ENCODE measurements at regions not wholly inside any gene's neighbourhood (a gene's known extent, or its start where the extent isn't known, plus 50 kb on each side); places are given as distances from the start of the nearest gene placed in this dataset.

- H4K8ac ChIP-seq (ENCODE audit: extremely low read depth, insufficient read depth, low read length): no peak overlapping the region
- H3K23ac ChIP-seq (ENCODE audit: insufficient read length): no peak overlapping the region
- POLR2A ChIA-PET (ENCODE audit: partially characterized antibody): interaction anchor here (0.6 kb wide), 1 partner anchor 108 kb away, joined by 3 read pairs; no protein-coding TSS in a partner anchor
- no peak overlapping the region for H2BK20ac ChIP-seq (ENCODE audit: low read length)
- H3K79me2 ChIP-seq (ENCODE audit: control insufficient read depth in 1 of 2, insufficient read depth in 2 of 2, low read length in 2 of 2): peaks cover 0 to 69% of the 10 kb centered on the region in 2 experiments; a peak in 3 of 4 replicates
- no peak overlapping the region for H2AK5ac ChIP-seq (ENCODE audit: low read depth, low read length)
- H3K4ac ChIP-seq (replicated peaks; ENCODE audit: insufficient read length, low read depth, low read length): no peak overlapping the region
- no peaks in the 10 kb centered on the region for H3K27me3 ChIP-seq (replicated peaks in 1 of 4; ENCODE audit: control insufficient read depth in 3 of 4, extremely low read depth in 1 of 4, insufficient read depth in 3 of 4, low read length in 3 of 4)
- no peak overlapping the region for H2BK15ac ChIP-seq (ENCODE audit: low read length)
- no peak overlapping the region for H3K9ac ChIP-seq (replicated peaks in 1 of 4; ENCODE audit: extremely low read depth in 1 of 4, low read depth in 3 of 4, low read length in 3 of 4)
- no peaks in the 10 kb centered on the region for H4K20me1 ChIP-seq (replicated peaks in 1 of 2; ENCODE audit: control insufficient read depth in 1 of 2, insufficient read depth in 2 of 2, low read length in 2 of 2)
- no peak overlapping the region for H4K5ac ChIP-seq (ENCODE audit: insufficient read length, low read depth, low read length)
- peaks cover 0 to 14% (median 7%) of the 10 kb centered on the region in 4 experiments; a peak in 3 of 7 replicates for H3K4me1 ChIP-seq (replicated peaks in 1 of 4; ENCODE audit: control insufficient read depth in 3 of 4, insufficient read depth in 4 of 4, low read length in 3 of 4)
- no peaks in the 10 kb centered on the region for H3K9me3 ChIP-seq (ENCODE audit: insufficient read depth in 2 of 2, low read depth in 1 of 2, low read length in 1 of 2)
- no peak overlapping the region for H3K56ac ChIP-seq (replicated peaks; ENCODE audit: insufficient read length, low read depth, low read length)
- TF ChIP-seq JUN (IDR thresholded peaks at IDR 0.05; ENCODE audit: low read depth, low read length) (no peak), TBP (IDR thresholded peaks at IDR 0.05; ENCODE audit: low read depth, low read length) (no peak)
- H3K36me3 ChIP-seq (ENCODE audit: control insufficient read depth in 2 of 4, insufficient read depth in 4 of 4, low read length in 3 of 4): no peaks in the 10 kb centered on the region
- no peak overlapping the region for H2BK5ac ChIP-seq (ENCODE audit: low read depth, low read length)
- no peak overlapping the region for H3K14ac ChIP-seq (ENCODE audit: insufficient read length)
- H2BK120ac ChIP-seq (replicated peaks; ENCODE audit: low read depth, low read length): no peak overlapping the region
- no peak overlapping the region for H3K18ac ChIP-seq (ENCODE audit: extremely low read depth, low read length)
- H4K91ac ChIP-seq (replicated peaks; ENCODE audit: insufficient read length, low read length): no peak overlapping the region
- CTCF ChIA-PET (ENCODE audit: partially characterized antibody): no interaction called here
- 0 out of 2 replicates have a peak overlapping the region, but pooled peaks have one; percentile 8 for H3K27ac ChIP-seq (ENCODE audit: low read depth, low read length)
- H2AFZ ChIP-seq (ENCODE audit: low read length): no peak overlapping the region
- no peak overlapping the region for H3K4me2 ChIP-seq (ENCODE audit: insufficient read depth in 1 of 2, low read depth in 2 of 2, low read length in 2 of 2)
- peaks cover 2% of the 10 kb centered on the region; the same call in 1 of the 2 replicates for H3K23me2 ChIP-seq (ENCODE audit: low read depth, low read length)
- no peaks in the 10 kb centered on the region; the same call in 1 of the 2 replicates for H3K79me1 ChIP-seq (ENCODE audit: low read depth, low read length)
- no peak overlapping the region for H3K4me3 ChIP-seq (ENCODE audit: extremely low read depth in 1 of 4, insufficient read depth in 2 of 4, low read depth in 3 of 4, low read length in 4 of 4)
- H2BK12ac ChIP-seq (ENCODE audit: low read depth, low read length): no peak overlapping the region
- WGBS, 2 experiments (ENCODE audit: extremely low coverage in 1 of 2, insufficient coverage in 1 of 2, insufficient read length in 1 of 2, insufficient replicate concordance in 2 of 2, low coverage in 1 of 2, low lambda C conversion rate in 2 of 2, missing lambda C conversion rate in 1 of 2): 67% methylated on average over 4 of the region's 4 CpGs; no CpG with 5 or more reads in 1 of the 2 experiments
- DNase-seq (ENCODE audit: low read depth in 1 of 2, low spot score in 2 of 2): no peak
- no peak for FAIRE-seq
Observed at GRCh38 chr11:129248618-129249017, 56.5 kb upstream of the ARHGAP32 start.

Data from H1 (cell line).